Stimulated activated CD4-positive, alpha-beta T cell treated with anti-CD3 and anti-CD28 coated beads, Interleukin-1b, Interleukin-23, amount 100 ng/mL, for 24 hours (primary cell): ENCODE measurements at regions not wholly inside any gene's neighbourhood (a gene's known extent, or its start where the extent isn't known, plus 50 kb on each side); places are given as distances from the start of the nearest gene placed in this dataset.

ENCODE experiments used
- DNase-seq, 4 experiments: peaks; one replicate each; pipeline ENCODE4 v3.0.0-alpha.2; 2020; ENCODE audit warnings: low read depth in 4 of 4, low spot score in 1 of 4

DNA sequence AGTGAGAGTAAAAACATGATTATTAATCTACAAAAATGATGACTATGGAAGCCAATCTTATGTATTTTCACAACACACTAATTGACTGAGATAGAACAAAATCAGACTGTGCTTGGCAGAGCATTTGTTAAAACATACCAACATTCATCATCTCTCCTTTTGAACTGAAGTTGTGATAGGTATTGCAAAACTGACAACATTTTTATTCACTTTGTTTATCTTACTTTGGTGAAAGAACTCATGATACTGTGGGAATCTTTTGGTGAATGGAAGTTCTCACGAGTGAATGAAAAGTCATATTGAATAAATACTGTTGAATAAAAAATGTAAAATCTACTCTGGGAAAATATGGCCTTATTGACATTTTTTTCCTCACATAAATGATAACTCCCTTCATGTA is 1430.2 kb upstream of the PIK3C3 start:
- DNase-seq, result no peak

DNA sequence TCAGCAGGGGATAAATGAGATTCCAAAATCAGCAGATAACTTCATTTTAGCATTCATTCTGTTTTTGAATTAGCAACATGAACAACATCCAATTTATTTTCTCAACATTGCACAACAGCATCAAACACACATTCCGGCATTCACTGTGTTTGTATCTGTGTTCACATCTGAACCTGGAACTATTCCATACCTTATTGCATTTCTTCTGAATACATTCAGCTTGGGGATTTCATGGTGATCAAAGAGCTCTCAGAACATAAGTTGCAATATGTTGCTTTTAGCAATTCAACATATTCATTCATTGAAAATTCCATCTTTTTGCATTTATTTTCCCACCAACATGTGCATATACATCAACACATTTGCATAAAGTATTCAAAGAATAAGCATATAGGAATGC is 1431.7 kb upstream of the PIK3C3 start:
- no peak for DNase-seq

DNA sequence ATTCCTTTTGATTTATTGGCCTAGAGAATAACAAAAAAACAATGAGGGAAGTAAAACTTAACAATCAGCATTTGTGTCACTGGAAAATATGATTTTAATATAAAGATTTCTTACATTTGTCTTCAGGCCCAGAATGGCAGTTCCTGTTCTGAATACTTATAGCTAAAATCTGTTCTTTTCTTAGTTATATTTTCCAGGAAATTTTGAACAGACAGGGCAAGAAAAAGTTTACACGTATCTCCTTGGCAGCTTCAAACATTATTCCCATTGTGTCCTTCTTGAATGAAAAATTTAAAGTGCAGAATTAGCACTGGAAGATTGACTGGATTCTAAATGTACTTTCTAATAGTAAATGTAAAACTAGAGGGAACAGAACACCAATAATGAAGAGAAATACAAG is 1454.0 kb upstream of the PIK3C3 start:
- no peak for DNase-seq

DNA sequence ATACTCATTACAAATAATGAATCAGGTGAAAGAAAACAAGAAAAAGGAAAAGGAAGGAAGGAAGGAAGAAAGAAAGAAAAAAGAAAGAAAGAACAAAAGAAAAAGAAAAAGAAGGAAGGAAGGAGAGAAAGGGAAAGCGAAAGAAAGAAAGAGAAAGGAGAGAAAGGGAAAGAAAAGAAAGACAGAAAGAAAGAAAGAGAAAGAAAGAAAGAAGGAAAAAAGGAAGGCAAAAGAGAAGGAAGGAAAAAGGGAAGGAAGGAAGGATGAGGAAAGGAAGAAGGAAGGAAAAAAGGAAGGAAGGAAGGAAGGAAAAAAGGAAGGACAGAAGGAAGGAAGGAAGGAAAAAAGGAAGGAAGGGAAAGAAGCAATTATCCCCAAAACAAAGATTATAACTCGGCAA is 1460.4 kb upstream of the PIK3C3 start:
- DNase-seq, result no peak

DNA sequence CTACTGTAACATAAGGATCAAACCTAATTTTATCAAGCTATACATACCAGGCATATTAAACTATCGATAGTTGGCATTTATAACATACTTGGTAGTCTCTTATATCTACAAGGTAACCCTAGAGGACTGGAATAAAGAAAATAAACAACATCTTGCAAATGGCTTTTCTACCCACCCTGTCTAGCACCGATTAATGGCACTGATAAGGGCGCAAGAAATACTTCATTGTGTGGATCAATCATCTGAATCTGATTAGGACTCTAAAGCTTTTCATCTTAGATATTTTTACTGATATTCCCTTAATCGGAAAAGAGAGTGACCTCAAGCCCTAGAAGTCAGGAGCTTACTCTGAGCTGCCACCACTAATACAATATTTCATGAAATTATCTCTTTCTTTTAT is 1461.7 kb upstream of the PIK3C3 start:
- no peak for DNase-seq

DNA sequence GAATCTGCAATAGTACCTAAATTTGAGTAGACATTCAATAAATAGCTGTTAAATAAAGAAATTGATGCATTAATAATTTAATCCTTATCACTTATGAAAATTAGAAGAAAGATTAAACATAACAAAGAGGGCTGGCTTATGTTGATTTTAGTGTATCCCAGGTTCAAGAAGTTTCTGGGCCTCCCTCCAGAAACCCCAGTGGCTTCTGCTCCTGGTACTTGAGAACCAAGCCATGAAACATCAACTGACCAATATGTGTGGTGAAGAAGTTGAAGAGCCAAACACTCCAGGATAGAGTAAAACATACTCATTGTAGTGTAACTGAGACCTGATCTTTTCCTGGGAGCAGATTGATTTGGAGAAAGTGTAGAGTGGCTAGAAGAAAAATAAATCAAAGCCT is 1465.7 kb upstream of the PIK3C3 start:
- no peak for DNase-seq

DNA sequence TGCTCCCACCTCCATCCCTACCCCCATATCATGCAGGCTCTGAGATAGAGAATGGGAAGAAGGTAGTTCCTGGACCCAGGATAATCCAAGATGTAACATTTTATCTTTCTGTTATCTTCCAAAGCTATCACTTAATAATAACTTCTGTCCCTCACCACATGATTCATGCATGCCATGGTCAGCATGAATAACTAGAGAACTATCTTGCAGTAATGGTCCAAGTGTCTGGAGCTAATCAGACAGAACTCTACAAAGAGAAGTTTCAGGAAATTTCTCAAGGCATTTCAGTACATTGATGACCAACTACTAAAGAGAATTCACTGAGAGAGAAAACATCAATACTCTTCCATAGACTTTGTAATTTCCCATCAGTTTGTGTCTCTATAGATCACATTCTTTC is 1469.7 kb upstream of the PIK3C3 start:
- no peak for DNase-seq

DNA sequence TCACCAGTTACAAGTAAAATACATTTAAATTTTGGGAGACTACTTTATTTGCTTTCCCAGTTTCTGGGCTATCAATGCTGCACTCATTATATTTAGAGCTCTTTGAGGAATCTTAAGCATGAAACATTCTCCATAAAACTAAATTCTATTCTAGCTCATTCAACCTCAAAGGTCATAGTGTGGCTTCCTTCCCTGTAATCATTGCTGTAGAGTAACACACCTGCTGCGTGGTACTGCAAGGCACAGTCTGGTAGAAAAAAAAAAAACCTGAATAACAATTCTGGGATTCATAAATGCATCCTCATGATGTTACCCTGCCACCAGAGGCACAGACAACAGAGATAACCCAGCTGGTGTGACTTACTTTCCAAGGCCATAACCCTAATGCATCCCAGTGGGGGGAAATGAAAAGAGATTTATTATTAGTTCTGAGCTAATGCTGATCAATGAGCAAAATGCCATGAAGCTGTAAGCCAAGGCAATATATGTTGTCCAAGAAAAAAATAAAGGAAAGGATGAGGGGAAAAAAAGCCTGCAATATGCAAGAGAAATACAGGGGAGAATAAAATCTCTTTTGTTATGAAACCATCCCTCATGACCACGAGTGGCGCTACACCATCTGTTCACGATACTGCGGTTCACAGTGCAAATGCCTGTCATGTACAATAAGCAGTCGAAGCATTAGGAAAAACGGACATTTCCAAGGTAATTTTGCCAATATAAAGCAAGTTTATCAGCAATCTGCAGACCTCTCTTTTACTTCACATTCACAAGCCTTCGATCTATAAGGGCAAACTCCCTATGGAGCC is 1481.6 kb upstream of the PIK3C3 start:
- no peak for DNase-seq

DNA sequence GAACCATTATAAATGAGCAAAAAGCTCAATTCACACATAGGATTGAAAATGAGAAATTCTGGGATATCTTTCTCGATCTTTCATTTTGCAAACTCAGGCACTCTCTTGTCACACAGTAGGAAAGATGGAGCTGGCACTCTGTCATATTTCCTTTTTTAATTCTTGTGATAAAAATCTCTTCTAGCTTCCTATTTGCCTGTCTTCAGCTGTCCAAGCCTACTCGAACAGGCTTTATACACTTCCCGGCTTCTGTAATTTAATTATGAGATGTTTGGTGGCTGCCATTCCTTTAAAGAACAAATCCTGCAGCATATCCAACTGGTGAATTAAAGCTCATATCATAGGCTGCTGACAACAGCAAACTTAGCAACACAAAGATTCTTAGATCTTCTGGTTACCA is 1484.3 kb upstream of the PIK3C3 start:
- no peak for DNase-seq

DNA sequence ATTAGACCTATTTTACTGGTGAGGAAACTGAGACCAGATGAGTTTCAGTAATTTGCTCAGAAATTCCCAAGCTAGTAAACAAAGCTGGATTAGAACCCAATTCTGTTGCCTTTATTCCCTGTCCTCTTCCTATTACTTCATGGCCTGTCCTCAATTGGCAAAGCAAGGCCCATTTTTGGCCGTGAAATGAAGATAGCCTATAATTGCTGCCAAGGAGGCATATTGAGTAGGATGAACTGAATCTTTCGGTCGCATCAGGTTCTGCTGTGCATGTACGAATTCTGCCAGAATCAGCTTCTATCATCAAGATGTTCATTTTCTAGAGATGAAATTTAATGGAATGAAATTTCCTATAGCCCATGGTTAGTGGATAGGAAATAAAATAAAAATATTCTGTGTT is 1485.2 kb upstream of the PIK3C3 start:
- no peak for DNase-seq

DNA sequence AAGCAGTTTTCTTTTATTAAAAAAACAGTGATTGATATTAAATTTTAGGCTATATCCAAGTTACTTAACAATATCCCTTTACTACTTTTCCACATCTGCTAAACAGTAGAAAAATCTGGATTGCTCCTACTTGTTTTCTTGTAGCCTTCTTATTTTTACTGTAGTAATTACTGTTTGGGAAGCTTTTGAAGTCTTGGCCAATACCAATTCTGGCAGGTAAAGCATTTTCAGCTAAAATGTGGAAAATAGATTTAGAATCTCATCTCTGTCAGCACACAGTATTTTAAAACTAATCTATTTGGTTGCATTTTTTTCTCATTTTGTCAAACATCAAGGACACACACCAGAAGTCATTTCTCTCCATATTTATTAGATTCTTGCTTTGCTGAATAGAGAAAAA is 1485.7 kb upstream of the PIK3C3 start:
- DNase-seq, result no peak

DNA sequence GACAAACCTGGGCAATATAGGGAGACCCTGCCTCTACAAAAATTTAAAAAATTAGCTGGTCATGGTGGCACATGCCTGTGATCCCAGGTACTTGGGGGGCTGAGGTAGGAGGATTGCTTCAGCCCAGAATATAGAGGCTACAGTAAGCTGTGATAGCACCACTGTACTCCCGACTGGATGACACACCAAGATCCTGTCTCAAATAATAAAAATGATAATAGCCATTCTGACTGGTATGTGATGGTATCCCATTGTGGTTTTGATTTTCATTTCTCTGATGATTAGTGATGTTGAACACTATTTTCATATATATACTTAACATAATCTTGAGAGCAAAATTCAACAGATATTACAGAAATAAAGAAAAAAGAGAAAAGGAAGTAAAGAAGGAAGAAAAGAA is 1491.0 kb upstream of the PIK3C3 start:
- no peak for DNase-seq

DNA sequence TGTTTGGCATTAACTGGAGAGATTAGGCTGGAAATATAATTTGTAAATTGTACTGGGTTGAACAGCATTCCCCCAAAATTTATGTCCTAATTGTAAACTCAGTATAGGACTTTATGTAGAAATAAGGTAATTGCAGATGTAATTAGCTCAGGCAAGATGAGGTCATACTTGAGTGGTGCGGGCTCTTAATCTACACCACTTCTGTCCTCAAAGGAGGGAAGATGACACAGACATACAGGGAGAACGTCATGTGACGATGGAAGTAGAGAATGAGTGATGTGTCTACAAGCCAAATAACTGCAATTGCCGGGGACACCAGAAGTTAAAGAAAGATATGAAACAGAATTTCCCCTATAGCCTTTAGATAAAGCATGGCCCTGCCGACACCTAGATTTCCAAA is 1501.1 kb upstream of the PIK3C3 start:
- no peak for DNase-seq

DNA sequence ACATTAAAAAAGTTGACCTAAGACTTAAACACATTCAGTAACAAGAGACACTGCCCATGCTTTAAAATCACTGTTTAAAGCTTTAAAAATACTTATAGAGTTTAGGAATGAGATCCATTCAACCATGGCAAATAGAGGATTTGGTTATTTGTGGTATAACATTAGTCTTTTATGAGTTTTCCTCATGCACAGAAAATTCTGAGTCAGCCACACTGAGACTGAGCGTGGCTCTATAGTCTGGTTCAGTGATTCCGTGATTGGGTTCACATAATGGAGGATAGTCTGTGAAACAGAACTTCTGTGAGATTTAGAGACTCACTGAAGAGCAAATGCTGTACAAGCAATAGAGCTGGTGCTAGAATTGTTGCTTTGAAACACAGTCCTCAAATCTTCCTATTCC is 1502.4 kb upstream of the PIK3C3 start:
- DNase-seq, result no peak

DNA sequence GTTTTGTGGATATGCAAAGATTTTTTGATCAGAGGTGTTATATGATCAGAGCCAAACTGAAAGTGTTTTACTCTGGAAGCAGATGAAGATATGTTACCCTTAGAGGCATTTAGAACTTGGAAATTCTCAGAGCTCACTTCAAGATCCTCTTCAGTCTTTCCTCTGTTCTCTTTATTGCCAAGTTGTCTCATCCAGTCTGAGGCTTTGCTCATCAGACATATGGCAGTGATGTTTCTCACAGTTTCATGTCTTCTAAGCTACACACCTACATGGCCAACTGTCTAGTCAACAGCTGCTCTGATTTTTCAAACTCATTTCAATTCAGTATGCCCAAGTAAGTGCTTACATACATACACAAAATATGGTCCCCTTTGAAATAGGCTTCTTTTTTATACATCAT is 1504.3 kb upstream of the PIK3C3 start:
- no peak for DNase-seq

DNA sequence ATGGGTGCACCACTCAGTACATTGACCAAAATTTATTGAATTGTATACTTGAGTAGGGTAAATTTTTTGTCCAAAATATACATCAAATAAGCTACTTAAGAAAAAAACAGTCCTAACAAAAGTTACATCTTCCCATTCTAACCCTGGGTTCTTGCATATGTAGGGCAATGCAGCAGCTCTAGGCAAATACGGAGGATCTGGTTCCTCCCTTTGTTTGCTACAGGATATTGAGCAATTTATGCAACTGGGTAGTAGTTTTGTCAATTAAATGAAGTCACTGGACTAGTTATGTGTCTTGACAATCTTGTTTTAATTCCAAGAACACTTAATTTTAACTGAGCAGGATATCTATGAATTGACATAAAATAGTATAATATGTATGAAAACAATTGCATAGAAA is 1507.2 kb upstream of the PIK3C3 start:
- no peak for DNase-seq

DNA sequence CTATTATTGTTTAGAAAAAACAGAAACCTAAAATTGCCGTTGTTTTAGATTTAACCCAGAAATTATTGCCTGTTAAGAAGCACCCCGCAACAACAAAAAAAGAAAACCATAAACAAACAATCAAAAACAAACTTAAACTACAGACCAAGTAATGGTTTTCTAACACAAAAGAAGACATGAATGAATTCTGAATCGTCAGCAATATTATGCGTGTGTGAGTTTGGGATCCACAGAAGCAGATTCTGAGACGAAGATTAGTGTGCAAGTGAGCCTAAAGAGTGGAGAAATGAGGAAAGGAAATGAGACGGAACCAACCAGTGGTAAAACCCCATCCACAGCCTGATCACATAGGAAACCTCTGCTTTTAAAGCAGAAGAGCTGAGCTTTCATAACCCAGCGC is 1514.9 kb upstream of the PIK3C3 start:
- DNase-seq, result no peak

DNA sequence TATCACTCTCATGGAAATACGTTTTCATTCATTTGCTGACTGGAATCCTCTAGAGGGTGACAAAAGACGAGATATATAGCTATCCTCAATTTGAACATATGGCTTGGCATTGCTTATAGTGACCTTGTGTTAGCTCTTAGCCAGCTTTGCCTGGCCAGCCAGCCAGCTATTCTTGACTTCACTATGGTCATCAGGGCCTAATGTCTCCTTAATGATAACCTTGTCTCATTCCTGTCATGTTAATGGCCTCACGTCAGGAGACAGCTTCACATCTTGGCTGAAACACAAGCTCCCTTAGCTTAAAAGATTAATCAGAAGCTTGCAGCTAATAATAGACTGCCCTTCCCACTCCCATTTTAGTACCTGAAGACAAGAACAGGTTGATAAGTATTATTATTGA is 1517.5 kb upstream of the PIK3C3 start:
- no peak for DNase-seq

DNA sequence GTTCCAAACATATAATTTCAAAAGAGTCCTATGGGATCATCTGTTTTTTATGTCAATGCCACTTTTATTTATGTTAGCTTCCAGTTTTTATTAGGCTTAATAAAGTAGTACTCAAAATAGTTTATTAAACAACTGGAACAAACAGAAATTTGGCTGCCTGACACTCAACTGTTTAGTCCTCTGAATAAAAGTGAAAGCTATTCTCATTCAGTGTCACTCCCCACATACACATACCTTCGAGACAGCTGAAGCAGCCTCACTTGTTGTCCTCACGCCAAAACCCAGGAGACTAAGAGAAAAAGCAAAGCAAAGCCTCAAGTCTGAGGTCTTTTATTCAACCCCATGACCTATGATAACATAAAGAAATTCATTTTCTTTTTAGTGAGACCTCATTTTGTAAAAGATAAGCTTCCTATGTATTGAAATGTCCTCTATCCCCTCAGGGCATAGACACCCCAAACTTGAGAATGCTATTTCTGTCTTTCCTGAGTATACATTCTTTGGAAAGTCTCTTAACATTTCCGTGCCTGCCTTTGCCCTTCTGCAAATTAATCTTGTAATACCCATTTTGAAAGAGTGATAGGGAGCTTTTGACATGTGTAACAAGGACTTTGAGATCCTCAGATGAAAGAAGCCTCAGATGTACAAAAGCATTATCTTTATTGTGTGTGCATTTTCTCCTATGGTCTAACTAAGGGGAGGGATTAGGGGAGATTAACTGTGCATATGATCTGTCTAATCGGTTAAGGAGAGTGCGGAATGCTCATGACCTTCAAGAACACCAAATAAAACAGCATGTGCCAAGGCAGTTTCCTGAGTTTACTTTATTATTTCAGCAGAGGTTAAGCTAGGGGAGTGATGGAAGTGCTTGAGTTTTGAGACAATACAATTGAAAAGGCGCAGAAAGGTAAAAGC is 1523.7 kb upstream of the PIK3C3 start:
- DNase-seq, result no peak

DNA sequence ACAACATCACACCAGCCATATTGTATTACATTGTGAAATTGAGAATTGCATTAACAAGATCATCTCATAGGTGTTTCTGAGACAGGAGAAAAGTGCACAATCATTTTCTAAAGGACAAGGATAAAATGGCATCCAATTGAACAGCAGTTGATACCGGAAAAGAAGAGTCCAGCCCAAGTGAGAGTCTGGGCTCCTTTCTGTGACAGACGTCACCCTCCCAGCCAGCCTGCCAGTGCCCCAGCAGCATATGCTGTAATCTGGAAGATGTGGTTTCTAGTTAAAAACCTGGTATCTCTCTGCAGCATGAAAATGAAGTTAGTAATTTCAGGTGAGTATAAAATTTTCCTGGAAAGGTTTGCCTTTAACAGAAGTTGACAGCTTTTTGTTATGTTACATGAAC is 1531.7 kb upstream of the PIK3C3 start:
- no peak for DNase-seq

DNA sequence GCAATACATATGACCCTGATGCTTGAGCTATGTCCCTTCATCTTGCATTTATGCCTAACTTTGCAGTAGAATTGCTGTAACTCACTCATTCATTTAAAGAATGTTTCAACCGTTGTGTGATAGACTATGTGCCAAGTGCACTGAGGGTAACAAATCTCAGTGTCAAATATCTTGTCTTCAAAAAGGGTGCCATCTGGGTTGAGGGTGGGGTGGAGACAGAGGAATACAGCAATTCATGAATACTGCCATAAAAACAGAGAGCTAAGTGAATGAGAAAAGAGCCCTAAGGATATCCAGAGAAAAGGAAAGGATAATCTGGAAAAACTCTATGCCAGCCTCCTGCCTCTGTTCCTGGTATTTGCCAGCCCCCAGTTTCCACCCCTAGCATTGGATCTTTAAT is 1534.4 kb upstream of the PIK3C3 start:
- DNase-seq, result no peak

DNA sequence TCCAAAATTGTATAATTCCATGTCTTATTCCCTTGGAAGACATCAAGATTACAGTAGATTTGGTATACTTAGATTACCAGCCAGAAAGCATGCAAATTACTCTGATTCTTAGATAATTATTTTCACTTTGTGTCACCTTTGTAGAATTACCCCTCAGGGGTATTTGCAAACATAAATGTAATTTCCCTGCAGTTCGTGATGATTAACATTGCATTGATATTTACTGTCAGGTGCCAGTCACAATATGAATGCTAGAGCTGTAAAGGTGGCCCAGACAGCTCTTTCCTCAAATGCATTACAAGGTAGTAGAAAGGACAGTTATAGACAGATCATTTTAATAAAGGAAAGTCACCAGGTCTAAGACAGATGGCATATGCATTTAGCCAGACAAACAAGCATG is 1537.5 kb upstream of the PIK3C3 start:
- no peak for DNase-seq

DNA sequence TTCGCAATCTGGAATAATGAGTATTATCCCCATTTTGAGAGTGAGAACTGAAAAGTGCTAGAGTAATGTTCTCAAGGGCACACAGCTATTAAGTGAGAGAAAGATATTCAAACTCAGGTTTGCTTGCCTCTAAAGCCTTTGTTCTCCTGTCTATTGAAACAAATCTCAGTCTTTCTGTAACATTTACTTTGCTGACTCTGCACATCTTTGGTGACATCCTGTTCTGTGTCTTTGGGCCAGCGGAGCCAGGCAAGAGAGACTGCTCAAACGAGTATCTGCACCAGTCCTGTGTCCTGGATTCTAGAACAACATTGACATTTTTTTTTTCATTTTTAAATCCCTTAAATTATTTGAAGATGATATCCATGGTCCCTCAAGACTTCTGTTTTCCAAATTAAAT is 1539.2 kb upstream of the PIK3C3 start:
- DNase-seq, result no peak
